BJ (cell line): ENCODE measurements at regions not wholly inside any gene's neighbourhood (a gene's known extent, or its start where the extent isn't known, plus 50 kb on each side); places are given as distances from the start of the nearest gene placed in this dataset.

Experiments
- CTCF ChIA-PET: fragments of 350-600 bp; formaldehyde crosslinking; extraction: SDS; loops from one replicate; lab custom pipeline; 2021; ENCODE audit warnings: antibody characterized with exemption, inconsistent platforms; lab: Yijun Ruan, JAX
- POLR2A ChIA-PET: fragments of 300-600 bp; sonication (Branson Sonifier 250); formaldehyde crosslinking; extraction: SDS; loops from one replicate; lab custom pipeline; 2021; ENCODE audit warnings: antibody characterized with exemption; lab: Charles Lee
- DNase-seq: peaks from one replicate; pipeline ENCODE4 v3.0.0-alpha.2; 2011; ENCODE audit warnings: low read depth
- H3K27me3 ChIP-seq: 2 replicates; pipeline ENCODE4 v1.6.0; 2011; ENCODE audit warnings: low read length; ENCODE audit not compliant: control insufficient read depth, insufficient read depth
- H3K36me3 ChIP-seq: 2 replicates; pipeline ENCODE4 v1.5.1; 2011; ENCODE audit warnings: low read length; ENCODE audit not compliant: control insufficient read depth, insufficient read depth
- H3K4me3 ChIP-seq: 2 replicates; pipeline ENCODE4 v1.5.1; 2011; ENCODE audit warnings: low read depth, mild to moderate bottlenecking, control low read depth, low read length
- TF ChIP-seq, protein P1 (sequence below): IDR thresholded peaks from 2 replicates; pipeline ENCODE4 v1.5.1; 2011; ENCODE audit warnings: low read depth, mild to moderate bottlenecking, control low read depth, inconsistent platforms, low read length, moderate library complexity; ENCODE audit not compliant: insufficient read depth

GRCh38 chr17:69779378-69780214, 295.4 kb upstream of the KCNJ16 start:
- Histone ChIP-seq H3K4me3 (no peak overlapping the region), H3K36me3 (no peaks in the 10 kb centered on the region), H3K27me3 (no peaks in the 10 kb centered on the region)
- ChIA-PET POLR2A (no interaction called here), CTCF (no interaction called here)
- TF ChIP-seq, protein P1, sequence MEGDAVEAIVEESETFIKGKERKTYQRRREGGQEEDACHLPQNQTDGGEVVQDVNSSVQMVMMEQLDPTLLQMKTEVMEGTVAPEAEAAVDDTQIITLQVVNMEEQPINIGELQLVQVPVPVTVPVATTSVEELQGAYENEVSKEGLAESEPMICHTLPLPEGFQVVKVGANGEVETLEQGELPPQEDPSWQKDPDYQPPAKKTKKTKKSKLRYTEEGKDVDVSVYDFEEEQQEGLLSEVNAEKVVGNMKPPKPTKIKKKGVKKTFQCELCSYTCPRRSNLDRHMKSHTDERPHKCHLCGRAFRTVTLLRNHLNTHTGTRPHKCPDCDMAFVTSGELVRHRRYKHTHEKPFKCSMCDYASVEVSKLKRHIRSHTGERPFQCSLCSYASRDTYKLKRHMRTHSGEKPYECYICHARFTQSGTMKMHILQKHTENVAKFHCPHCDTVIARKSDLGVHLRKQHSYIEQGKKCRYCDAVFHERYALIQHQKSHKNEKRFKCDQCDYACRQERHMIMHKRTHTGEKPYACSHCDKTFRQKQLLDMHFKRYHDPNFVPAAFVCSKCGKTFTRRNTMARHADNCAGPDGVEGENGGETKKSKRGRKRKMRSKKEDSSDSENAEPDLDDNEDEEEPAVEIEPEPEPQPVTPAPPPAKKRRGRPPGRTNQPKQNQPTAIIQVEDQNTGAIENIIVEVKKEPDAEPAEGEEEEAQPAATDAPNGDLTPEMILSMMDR: no peak
- no peak for DNase-seq

- no peak for DNase-seq
- TF ChIP-seq, protein P1: no peak
- Histone ChIP-seq H3K4me3 (no peak overlapping the region), H3K36me3 (no peaks in the 10 kb centered on the region), H3K27me3 (no peaks in the 10 kb centered on the region)
- POLR2A ChIA-PET: no interaction called here
- CTCF ChIA-PET: no interaction called here
Observed at GRCh38 chr17:69783865-69784264, 291.2 kb upstream of the KCNJ16 start.

GRCh38 chr17:69788957-69789356, 286.1 kb upstream of the KCNJ16 start:
- H3K36me3 ChIP-seq: no peaks in the 10 kb centered on the region
- no peaks in the 10 kb centered on the region for H3K27me3 ChIP-seq
- POLR2A ChIA-PET: no interaction called here
- no peak overlapping the region for H3K4me3 ChIP-seq
- CTCF ChIA-PET: no interaction called here
- DNase-seq: no peak
- TF ChIP-seq, protein P1: no peak

- TF ChIP-seq, protein P1: no peak
- POLR2A ChIA-PET: no interaction called here
Observed at GRCh38 chr17:69796078-69796477, 278.9 kb upstream of the KCNJ16 start.

DNA sequence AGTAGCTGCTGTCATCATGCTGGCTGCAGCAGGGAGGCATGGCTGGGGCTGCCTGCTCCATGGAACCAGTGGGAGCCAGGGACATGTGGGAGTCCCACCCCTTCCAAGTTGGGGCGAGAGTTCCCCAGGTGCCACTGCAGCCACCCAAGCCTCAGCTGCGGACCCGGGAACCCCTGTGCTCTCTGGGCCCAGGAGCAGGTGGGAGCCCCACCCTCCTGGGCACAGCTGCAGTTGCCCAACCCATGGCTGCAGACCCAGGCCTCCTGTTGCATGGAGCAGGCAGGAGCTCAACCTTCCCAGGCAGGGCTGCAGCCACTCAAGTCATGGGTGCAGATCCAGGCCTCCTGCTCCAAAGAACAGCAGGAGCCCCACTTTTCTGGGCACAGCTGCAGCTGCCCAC, 274.2 kb upstream of the KCNJ16 start:
- no peak for DNase-seq
- ChIA-PET POLR2A (no interaction called here), CTCF (no interaction called here)
- TF ChIP-seq, protein P1: no peak
- H3K36me3 ChIP-seq: no peaks in the 10 kb centered on the region
- H3K4me3 ChIP-seq: no peak overlapping the region
- H3K27me3 ChIP-seq: no peaks in the 10 kb centered on the region

More at GRCh38 chr17:69796078-69796477, 278.9 kb upstream of the KCNJ16 start:
- Histone ChIP-seq H3K36me3 (no peaks in the 10 kb centered on the region), H3K27me3 (no peaks in the 10 kb centered on the region), H3K4me3 (no peak overlapping the region)
- no peak for DNase-seq
- CTCF ChIA-PET: no interaction called here
